Activated B cell treated with CpG ODN at 0.5 μM for 24 hours (primary cell): ENCODE measurements at regions not wholly inside any gene's neighbourhood (a gene's known extent, or its start where the extent isn't known, plus 50 kb on each side); places are given as distances from the start of the nearest gene placed in this dataset.

Experiments
- ATAC-seq: fragments of 200-7000 bp; cut with Tn5 transposase; one replicate; pipeline ENCODE4 v1.10.0; 2021; ENCODE audit warnings: low read depth, mild to moderate bottlenecking, moderate library complexity
- CTCF ChIA-PET: fragments of 350-600 bp; sonication (Branson Sonifier 250); formaldehyde crosslinking; loops from one replicate; lab custom pipeline; 2021; ENCODE audit warnings: antibody characterized with exemption; lab: Charles Lee
- POLR2A ChIA-PET: fragments of 350-600 bp; sonication (Branson Sonifier 250); formaldehyde crosslinking; loops from one replicate; lab custom pipeline; 2021; ENCODE audit warnings: antibody characterized with exemption; lab: Charles Lee
- DNase-seq: peaks from one replicate; pipeline ENCODE4 v3.0.0; 2022
- H3K27ac Mint-ChIP-seq: one replicate; pipeline ENCODE4 v1.8.0; 2020; ENCODE audit warnings: mixed read lengths
- H3K27me3 Mint-ChIP-seq: one replicate; pipeline ENCODE4 v1.8.0; 2021; ENCODE audit warnings: mixed read lengths
- H3K36me3 Mint-ChIP-seq: one replicate; pipeline ENCODE4 v1.8.0; 2021; ENCODE audit warnings: low read depth, mixed read lengths
- H3K4me1 Mint-ChIP-seq: one replicate; pipeline ENCODE4 v1.8.0; 2021; ENCODE audit warnings: mixed read lengths
- H3K4me3 Mint-ChIP-seq: one replicate; pipeline ENCODE4 v1.8.0; 2020; ENCODE audit warnings: mild to moderate bottlenecking, mixed read lengths
- H3K9me3 Mint-ChIP-seq: one replicate; pipeline ENCODE4 v1.8.0; 2020; ENCODE audit warnings: mixed read lengths
- intact Hi-C: fragments of 100-400 bp; cut with micrococcal nuclease; formaldehyde crosslinking; loops from one replicate; pipeline ENCODE4 v1.15.1; 2024
- TF ChIP-seq, protein P1 (sequence below): fragments of 200-600 bp; IDR thresholded peaks from one replicate; pipeline ENCODE4 v1.8.0; 2022; ENCODE audit warnings: antibody characterized with exemption, mild to moderate bottlenecking

DNA sequence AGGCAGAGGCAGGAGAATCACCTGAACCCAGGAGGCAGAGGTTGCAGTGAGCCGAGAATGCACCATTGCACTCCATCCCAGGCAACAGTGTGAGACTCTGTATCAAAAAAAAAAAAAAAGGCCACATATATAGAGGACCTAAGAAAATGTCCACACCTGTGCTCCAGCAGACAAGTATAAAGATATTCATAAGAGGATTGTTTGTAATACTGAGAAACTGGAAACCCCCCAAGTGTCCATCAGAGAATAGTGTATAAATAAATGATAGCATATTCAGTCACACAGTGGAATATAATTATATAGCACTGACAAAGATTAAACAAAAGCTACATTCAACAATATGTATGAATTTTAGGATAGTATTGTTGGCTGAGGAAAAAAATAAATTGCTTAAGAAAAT is 1050.6 kb downstream of the GRM8 start:
- CTCF ChIA-PET = no interaction called here

DNA sequence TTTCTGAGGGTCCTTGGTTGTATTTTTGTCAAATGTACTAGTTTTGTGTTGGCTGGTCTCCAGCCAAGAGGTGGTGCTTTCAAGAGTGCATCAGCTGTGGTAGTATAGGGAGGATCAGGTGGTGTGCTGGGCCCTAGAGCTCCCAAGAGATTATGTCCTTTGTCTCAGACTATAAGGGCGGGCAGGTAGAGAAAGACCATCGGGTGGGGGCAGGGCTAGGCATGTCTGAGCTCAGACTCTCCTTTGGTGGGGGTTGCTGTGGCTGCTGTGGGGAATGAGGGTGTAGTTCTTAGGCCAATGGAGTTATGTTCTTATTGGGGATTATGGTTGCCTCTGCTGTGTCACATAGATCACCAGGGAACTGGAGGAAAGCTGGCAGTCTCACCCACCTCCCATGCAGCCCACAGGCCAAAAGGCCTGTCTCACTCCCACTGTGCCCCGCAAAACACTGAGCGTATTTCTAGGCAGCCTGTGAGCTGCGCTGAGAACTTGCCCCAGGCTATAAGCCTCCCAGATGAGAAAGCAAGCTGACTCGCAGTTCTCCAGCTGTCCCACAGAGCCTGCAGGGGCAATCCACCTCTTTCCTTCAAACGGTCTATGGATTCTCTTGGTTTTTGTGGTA is 1066.7 kb downstream of the GRM8 start:
- intact Hi-C loops = no loop called here
- Mint-ChIP-seq H3K27ac (no peak overlapping the region), H3K27me3 (no peaks in the 10 kb centered on the region), H3K4me3 (no peak overlapping the region), H3K4me1 (no peaks in the 10 kb centered on the region), H3K36me3 (no peaks in the 10 kb centered on the region), H3K9me3 (peaks cover 14% of the 10 kb centered on the region)
- TF ChIP-seq, protein P1, sequence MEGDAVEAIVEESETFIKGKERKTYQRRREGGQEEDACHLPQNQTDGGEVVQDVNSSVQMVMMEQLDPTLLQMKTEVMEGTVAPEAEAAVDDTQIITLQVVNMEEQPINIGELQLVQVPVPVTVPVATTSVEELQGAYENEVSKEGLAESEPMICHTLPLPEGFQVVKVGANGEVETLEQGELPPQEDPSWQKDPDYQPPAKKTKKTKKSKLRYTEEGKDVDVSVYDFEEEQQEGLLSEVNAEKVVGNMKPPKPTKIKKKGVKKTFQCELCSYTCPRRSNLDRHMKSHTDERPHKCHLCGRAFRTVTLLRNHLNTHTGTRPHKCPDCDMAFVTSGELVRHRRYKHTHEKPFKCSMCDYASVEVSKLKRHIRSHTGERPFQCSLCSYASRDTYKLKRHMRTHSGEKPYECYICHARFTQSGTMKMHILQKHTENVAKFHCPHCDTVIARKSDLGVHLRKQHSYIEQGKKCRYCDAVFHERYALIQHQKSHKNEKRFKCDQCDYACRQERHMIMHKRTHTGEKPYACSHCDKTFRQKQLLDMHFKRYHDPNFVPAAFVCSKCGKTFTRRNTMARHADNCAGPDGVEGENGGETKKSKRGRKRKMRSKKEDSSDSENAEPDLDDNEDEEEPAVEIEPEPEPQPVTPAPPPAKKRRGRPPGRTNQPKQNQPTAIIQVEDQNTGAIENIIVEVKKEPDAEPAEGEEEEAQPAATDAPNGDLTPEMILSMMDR = no peak
- ChIA-PET POLR2A (no interaction called here), CTCF (no interaction called here)
- ATAC-seq (no peak), DNase-seq (no peak)

More for the DNA sequence above, 1050.6 kb downstream of the GRM8 start:
- no peak for ATAC-seq
- DNase-seq = no peak
- no peak overlapping the region for H3K4me3 Mint-ChIP-seq
- TF ChIP-seq, protein P1 = no peak
- H3K36me3 Mint-ChIP-seq = no peaks in the 10 kb centered on the region
- H3K4me1 Mint-ChIP-seq = no peaks in the 10 kb centered on the region
- no peaks in the 10 kb centered on the region for H3K27me3 Mint-ChIP-seq
- H3K9me3 Mint-ChIP-seq = peaks cover 4% of the 10 kb centered on the region
- no peak overlapping the region for H3K27ac Mint-ChIP-seq
- intact Hi-C loops = no loop called here
- POLR2A ChIA-PET = no interaction called here

DNA sequence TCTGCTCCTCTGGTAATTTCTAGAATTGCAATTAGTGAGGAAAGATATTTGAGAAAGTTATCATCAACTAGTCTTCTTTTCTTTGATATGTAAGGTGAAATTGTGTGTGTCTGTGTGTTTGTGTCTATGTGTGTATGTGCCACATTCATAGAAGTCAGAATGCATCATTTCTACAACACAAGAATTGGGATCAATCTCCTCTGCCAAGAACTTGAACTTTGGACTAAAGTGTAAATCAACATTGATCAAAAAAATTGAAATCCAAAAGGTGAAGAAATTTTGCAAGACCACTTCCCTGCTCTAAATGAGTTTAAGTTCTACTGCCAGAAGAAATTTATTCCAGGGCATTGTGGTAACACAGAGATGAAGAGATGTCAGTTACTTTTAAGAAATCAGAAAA is 1072.8 kb downstream of the GRM8 start:
- DNase-seq (no peak), ATAC-seq (no peak)
- Mint-ChIP-seq H3K27ac (no peak overlapping the region), H3K27me3 (no peaks in the 10 kb centered on the region), H3K4me3 (no peak overlapping the region), H3K9me3 (peaks cover 17% of the 10 kb centered on the region), H3K4me1 (no peaks in the 10 kb centered on the region), H3K36me3 (no peaks in the 10 kb centered on the region)
- ChIA-PET POLR2A (no interaction called here), CTCF (no interaction called here)
- TF ChIP-seq, protein P1 = no peak
- intact Hi-C loops = no loop called here

DNA sequence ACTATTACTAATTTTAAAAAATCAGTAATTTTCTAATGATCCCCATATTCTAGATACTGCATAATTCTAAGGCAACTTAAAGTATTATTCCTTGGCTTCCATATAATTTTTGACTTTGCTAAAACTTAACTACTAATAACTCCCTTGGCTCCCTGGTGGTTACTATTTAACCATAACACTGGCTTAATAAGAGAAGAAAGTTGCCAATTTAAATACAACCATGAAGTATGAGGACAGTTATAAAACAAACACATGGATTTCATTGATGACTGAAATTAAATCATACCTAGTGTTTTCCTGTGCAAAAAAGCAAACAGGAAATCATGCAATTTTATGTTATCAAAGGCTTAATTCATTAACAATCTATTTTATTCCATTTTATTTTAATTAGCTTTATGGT is 1073.9 kb downstream of the GRM8 start:
- H3K27me3 Mint-ChIP-seq = no peaks in the 10 kb centered on the region
- H3K36me3 Mint-ChIP-seq = no peaks in the 10 kb centered on the region
- no peak for ATAC-seq

DNA sequence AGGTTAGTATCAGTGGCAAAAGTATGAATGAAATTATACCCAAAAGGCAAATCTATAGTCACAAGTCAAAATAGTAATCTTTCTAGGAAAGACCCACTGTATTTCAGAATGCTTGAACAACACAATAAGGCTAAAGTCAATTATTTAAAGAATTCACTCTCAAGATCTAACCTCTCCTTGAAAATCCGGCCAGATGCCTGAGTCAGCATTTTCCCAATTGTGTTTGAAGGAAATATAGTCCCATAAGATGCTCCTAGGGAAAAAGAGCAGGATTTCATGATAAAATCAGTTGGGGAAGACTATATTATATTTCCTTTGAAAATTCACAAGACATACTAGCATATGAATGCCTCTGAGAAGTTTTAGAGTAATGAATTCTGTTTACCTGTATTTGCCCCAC is 1075.0 kb downstream of the GRM8 start:
- ChIA-PET POLR2A (no interaction called here), CTCF (no interaction called here)
- TF ChIP-seq, protein P1 = no peak
- intact Hi-C loops = no loop called here
- Mint-ChIP-seq H3K4me1 (no peaks in the 10 kb centered on the region), H3K36me3 (no peaks in the 10 kb centered on the region), H3K27ac (no peak overlapping the region), H3K27me3 (no peaks in the 10 kb centered on the region), H3K9me3 (peaks cover 14% of the 10 kb centered on the region), H3K4me3 (no peak overlapping the region)
- DNase-seq (no peak), ATAC-seq (no peak)

More for the DNA sequence above, 1073.9 kb downstream of the GRM8 start:
- H3K27ac Mint-ChIP-seq = no peak overlapping the region
- DNase-seq = no peak
- TF ChIP-seq, protein P1 = no peak
- H3K4me3 Mint-ChIP-seq = no peak overlapping the region
- POLR2A ChIA-PET = no interaction called here
- CTCF ChIA-PET = no interaction called here
- no peaks in the 10 kb centered on the region for H3K4me1 Mint-ChIP-seq
- intact Hi-C loops = no loop called here
- peaks cover 14% of the 10 kb centered on the region for H3K9me3 Mint-ChIP-seq
